ENCODE measurements at regions not wholly inside any gene's neighbourhood (a gene's known extent, or its start where the extent isn't known, plus 50 kb on each side); places are given as distances from the start of the nearest gene placed in this dataset.

DNA sequence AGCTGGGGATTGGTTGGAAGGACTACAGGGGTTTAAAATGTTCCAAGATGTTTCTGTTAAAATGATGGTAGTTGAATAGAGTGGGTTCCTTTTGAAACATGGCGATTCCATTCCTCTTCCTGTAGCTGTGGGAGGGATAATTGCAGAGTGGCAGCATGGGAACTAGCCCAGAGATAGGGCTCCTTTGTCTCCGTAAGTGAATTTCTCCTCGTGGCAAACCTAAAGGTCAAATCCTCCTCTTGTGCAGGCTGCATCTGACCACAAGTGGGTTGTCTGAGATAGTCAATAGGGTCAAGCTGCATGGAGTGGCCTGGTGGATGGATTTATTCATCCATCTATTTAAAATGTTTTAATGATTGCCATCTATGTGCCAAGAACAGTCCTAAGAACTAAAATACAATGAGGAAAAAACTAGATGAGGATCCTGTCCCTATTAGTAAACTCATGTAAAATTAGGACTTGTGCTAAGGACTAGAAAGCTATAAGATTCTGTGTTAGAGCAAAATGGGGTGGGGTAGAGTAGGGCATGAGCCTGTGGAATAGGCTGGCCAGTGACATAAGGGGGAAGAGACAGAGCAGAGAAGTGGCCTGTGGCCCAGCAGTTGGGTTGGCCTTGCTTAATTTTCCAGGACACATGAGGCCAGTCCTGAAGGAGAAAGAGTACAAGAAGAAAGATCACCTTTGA lies 89.1 kb upstream of the IVNS1ABP start:
- TF ChIP-seq, protein P1, sequence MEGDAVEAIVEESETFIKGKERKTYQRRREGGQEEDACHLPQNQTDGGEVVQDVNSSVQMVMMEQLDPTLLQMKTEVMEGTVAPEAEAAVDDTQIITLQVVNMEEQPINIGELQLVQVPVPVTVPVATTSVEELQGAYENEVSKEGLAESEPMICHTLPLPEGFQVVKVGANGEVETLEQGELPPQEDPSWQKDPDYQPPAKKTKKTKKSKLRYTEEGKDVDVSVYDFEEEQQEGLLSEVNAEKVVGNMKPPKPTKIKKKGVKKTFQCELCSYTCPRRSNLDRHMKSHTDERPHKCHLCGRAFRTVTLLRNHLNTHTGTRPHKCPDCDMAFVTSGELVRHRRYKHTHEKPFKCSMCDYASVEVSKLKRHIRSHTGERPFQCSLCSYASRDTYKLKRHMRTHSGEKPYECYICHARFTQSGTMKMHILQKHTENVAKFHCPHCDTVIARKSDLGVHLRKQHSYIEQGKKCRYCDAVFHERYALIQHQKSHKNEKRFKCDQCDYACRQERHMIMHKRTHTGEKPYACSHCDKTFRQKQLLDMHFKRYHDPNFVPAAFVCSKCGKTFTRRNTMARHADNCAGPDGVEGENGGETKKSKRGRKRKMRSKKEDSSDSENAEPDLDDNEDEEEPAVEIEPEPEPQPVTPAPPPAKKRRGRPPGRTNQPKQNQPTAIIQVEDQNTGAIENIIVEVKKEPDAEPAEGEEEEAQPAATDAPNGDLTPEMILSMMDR (IDR thresholded peaks at IDR 0.05), result no peak
- TF ChIP-seq EP300 (IDR thresholded peaks at IDR 0.05) (no peak), POLR2A (IDR thresholded peaks at IDR 0.05) (no peak)

Measured in tibial nerve (tissue), 4 donors.